H1 (cell line): ENCODE measurements at regions not wholly inside any gene's neighbourhood (a gene's known extent, or its start where the extent isn't known, plus 50 kb on each side); places are given as distances from the start of the nearest gene placed in this dataset.

Experiments
- CTCF ChIA-PET: fragments of 300-600 bp; sonication (Branson Sonifier 250); formaldehyde crosslinking; loops from one replicate; lab custom pipeline; 2021; ENCODE audit not compliant: partially characterized antibody; lab: Charles Lee
- POLR2A ChIA-PET: fragments of 300-600 bp; sonication (Branson Sonifier 250); formaldehyde crosslinking; loops from one replicate; lab custom pipeline; 2021; ENCODE audit warnings: inconsistent platforms; ENCODE audit not compliant: partially characterized antibody; lab: Charles Lee
- DNase-seq, 2 experiments: peaks; one replicate each; pipeline versions ENCODE4 v3.0.0 to v3.0.0-alpha.2; 2010 to 2022; ENCODE audit warnings: low spot score in 2 of 2, low read depth in 1 of 2, mixed read lengths in 1 of 2
- FAIRE-seq: peaks from 2 replicates; lab custom pipeline; 2011; peaks lifted over from hg19 to GRCh38; lab: Jason Lieb, UNC
- H2AFZ ChIP-seq: 2 replicates; pipeline ENCODE4 v1.8.1; 2012; ENCODE audit warnings: low read length, inconsistent platforms
- H2AK5ac ChIP-seq: 2 replicates; pipeline ENCODE4 v1.6.1; 2013; ENCODE audit warnings: low read depth, low read length
- H2BK120ac ChIP-seq: replicated peaks from 2 replicates; pipeline ENCODE3; 2013; ENCODE audit warnings: low read depth, low read length, inconsistent platforms
- H2BK12ac ChIP-seq: 2 replicates; pipeline ENCODE4 v1.6.1; 2013; ENCODE audit warnings: low read depth, low read length
- H2BK15ac ChIP-seq: 2 replicates; pipeline ENCODE4 v1.6.1; 2013; ENCODE audit warnings: low read length
- H2BK20ac ChIP-seq: 2 replicates; pipeline ENCODE4 v1.6.1; 2013; ENCODE audit warnings: low read length
- H2BK5ac ChIP-seq: 2 replicates; pipeline ENCODE4 v1.6.1; 2013; ENCODE audit warnings: low read depth, low read length
- H3K14ac ChIP-seq: 2 replicates; pipeline ENCODE4 v1.6.1; 2013; ENCODE audit warnings: inconsistent platforms; ENCODE audit not compliant: insufficient read length
- H3K18ac ChIP-seq: 2 replicates; pipeline ENCODE4 v1.6.1; 2013; ENCODE audit warnings: low read length; ENCODE audit errors: extremely low read depth
- H3K23ac ChIP-seq: 2 replicates; pipeline ENCODE4 v1.6.1; 2013; ENCODE audit warnings: inconsistent platforms; ENCODE audit not compliant: insufficient read length
- H3K23me2 ChIP-seq: 2 replicates; pipeline ENCODE4 v1.6.1; 2013; ENCODE audit warnings: low read depth, low read length
- H3K27ac ChIP-seq: 2 replicates; pipeline ENCODE4 v1.6.1; 2011; ENCODE audit warnings: low read depth, low read length, inconsistent platforms
- H3K27me3 ChIP-seq, 4 experiments: replicated peaks in 1 of 4; 1 replicate in 1 of 4; 2 replicates in 3 of 4; pipeline versions ENCODE4 v1.6.1 to v1.8.1; 2011 to 2013; ENCODE audit warnings: low read length in 3 of 4, mild to moderate bottlenecking in 3 of 4, inconsistent platforms in 2 of 4, mixed read lengths in 2 of 4, moderate library complexity in 1 of 4; ENCODE audit not compliant: control insufficient read depth in 3 of 4, insufficient read depth in 3 of 4; ENCODE audit errors: extremely low read depth in 1 of 4
- H3K36me3 ChIP-seq, 4 experiments: 2 replicates each; pipeline versions ENCODE4 v1.6.1 to v1.8.1; 2011 to 2013; ENCODE audit warnings: mild to moderate bottlenecking in 4 of 4, low read length in 3 of 4, moderate library complexity in 2 of 4, control low read depth in 1 of 4, inconsistent platforms in 1 of 4; ENCODE audit not compliant: insufficient read depth in 4 of 4, control insufficient read depth in 2 of 4
- H3K4ac ChIP-seq: replicated peaks from 2 replicates; pipeline ENCODE3; 2013; ENCODE audit warnings: low read length, low read depth, mixed read lengths, inconsistent platforms; ENCODE audit not compliant: insufficient read length
- H3K4me1 ChIP-seq, 4 experiments: replicated peaks in 1 of 4; 1 replicate in 1 of 4; 2 replicates in 3 of 4; pipeline versions ENCODE4 v1.6.1 to v1.8.1; 2011 to 2013; ENCODE audit warnings: low read length in 3 of 4, inconsistent platforms in 2 of 4, mixed read lengths in 1 of 4; ENCODE audit not compliant: insufficient read depth in 4 of 4, control insufficient read depth in 3 of 4
- H3K4me2 ChIP-seq, 2 experiments: 2 replicates each; pipeline versions ENCODE4 v1.6.1 to v1.8.1; 2011 to 2013; ENCODE audit warnings: low read depth in 2 of 2, low read length in 2 of 2, control low read depth in 1 of 2, inconsistent platforms in 1 of 2, mild to moderate bottlenecking in 1 of 2; ENCODE audit not compliant: insufficient read depth in 1 of 2
- H3K4me3 ChIP-seq, 4 experiments: fragments of 200-600, 300-600 bp in 1 of 4; sonication (generic), shearing (Covaris generic), sonication (Bioruptor Twin) in 1 of 4; 2 replicates each; pipeline versions ENCODE4 v1.5.1 to v1.8.1; 2011 to 2016; ENCODE audit warnings: low read length in 4 of 4, low read depth in 3 of 4, control low read depth in 2 of 4, inconsistent platforms in 2 of 4, mild to moderate bottlenecking in 2 of 4, mixed read lengths in 1 of 4, moderate library complexity in 1 of 4; ENCODE audit not compliant: insufficient read depth in 2 of 4; ENCODE audit errors: extremely low read depth in 1 of 4
- H3K56ac ChIP-seq: replicated peaks from 2 replicates; pipeline ENCODE3; 2013; ENCODE audit warnings: low read depth, mild to moderate bottlenecking, mixed read lengths, low read length, inconsistent platforms; ENCODE audit not compliant: insufficient read length
- H3K79me1 ChIP-seq: 2 replicates; pipeline ENCODE4 v1.6.1; 2013; ENCODE audit warnings: low read depth, low read length, control low read depth
- H3K79me2 ChIP-seq, 2 experiments: 2 replicates each; pipeline versions ENCODE4 v1.6.1 to v1.8.1; 2012 to 2013; ENCODE audit warnings: low read length in 2 of 2, mild to moderate bottlenecking in 2 of 2, inconsistent platforms in 1 of 2; ENCODE audit not compliant: insufficient read depth in 2 of 2, control insufficient read depth in 1 of 2
- H3K9ac ChIP-seq, 4 experiments: replicated peaks in 1 of 4; 1 replicate in 1 of 4; 2 replicates in 3 of 4; pipeline versions ENCODE4 v1.6.1 to v1.8.1; 2011 to 2013; ENCODE audit warnings: low read depth in 3 of 4, low read length in 3 of 4, control low read depth in 2 of 4, mild to moderate bottlenecking in 2 of 4, moderate library complexity in 2 of 4, inconsistent platforms in 1 of 4; ENCODE audit errors: extremely low read depth in 1 of 4
- H3K9me3 ChIP-seq, 2 experiments: 2 replicates each; pipeline versions ENCODE4 v1.6.1 to v1.8.1; 2012 to 2013; ENCODE audit warnings: mild to moderate bottlenecking in 2 of 2, moderate library complexity in 2 of 2, control low read depth in 1 of 2, inconsistent platforms in 1 of 2, low read depth in 1 of 2, low read length in 1 of 2, mixed read lengths in 1 of 2; ENCODE audit not compliant: insufficient read depth in 2 of 2
- H4K20me1 ChIP-seq, 2 experiments: replicated peaks in 1 of 2; 2 replicates each; pipeline versions ENCODE3 to v1.8.1; 2011 to 2013; ENCODE audit warnings: inconsistent platforms in 2 of 2, low read length in 2 of 2, mild to moderate bottlenecking in 1 of 2; ENCODE audit not compliant: insufficient read depth in 2 of 2, control insufficient read depth in 1 of 2
- H4K5ac ChIP-seq: 2 replicates; pipeline ENCODE4 v1.6.1; 2013; ENCODE audit warnings: low read length, low read depth, mixed read lengths, inconsistent platforms; ENCODE audit not compliant: insufficient read length
- H4K8ac ChIP-seq: 2 replicates; pipeline ENCODE4 v1.8.0; 2013; ENCODE audit warnings: mild to moderate bottlenecking, moderate library complexity, low read length, inconsistent platforms; ENCODE audit not compliant: insufficient read depth; ENCODE audit errors: extremely low read depth
- H4K91ac ChIP-seq: replicated peaks from 2 replicates; pipeline ENCODE3; 2013; ENCODE audit warnings: low read length, mixed read lengths, inconsistent platforms; ENCODE audit not compliant: insufficient read length
- BACH1 ChIP-seq: IDR thresholded peaks from 2 replicates; pipeline ENCODE4 v1.6.1; 2012; ENCODE audit warnings: low read length, improper control_type of control experiment
- CBX5 ChIP-seq: fragments of 300-800, 300-1000 bp; sonication (generic); IDR thresholded peaks from 2 replicates; pipeline ENCODE4 v1.7.1; 2016; ENCODE audit warnings: antibody characterized with exemption, low read length, low read depth
- CREB1 ChIP-seq: IDR thresholded peaks from 2 replicates; pipeline ENCODE4 v1.6.1; 2012; ENCODE audit warnings: inconsistent platforms
- GABPA ChIP-seq: IDR thresholded peaks from 2 replicates; pipeline ENCODE4 v1.6.1; 2011; ENCODE audit warnings: mild to moderate bottlenecking, low read length, moderate library complexity, borderline replicate concordance; ENCODE audit not compliant: insufficient read depth
- JUN ChIP-seq: IDR thresholded peaks from 2 replicates; pipeline ENCODE4 v1.6.1; 2011; ENCODE audit warnings: low read depth, mild to moderate bottlenecking, improper control_type of control experiment, low read length
- NRF1 ChIP-seq: IDR thresholded peaks from 2 replicates; pipeline ENCODE4 v1.6.1; 2011; ENCODE audit warnings: mild to moderate bottlenecking, low read depth, low read length, improper control_type of control experiment
- WGBS, 2 experiments: shearing (Covaris generic) in 1 of 2; methylation state at CpG; one replicate each; pipeline versions ENCODE4 v1.1.6 to v1.1.7; 2013 to 2015; ENCODE audit warnings: low lambda C conversion rate in 2 of 2, mixed read lengths in 2 of 2, inconsistent platforms in 1 of 2, low coverage in 1 of 2, missing lambda C conversion rate in 1 of 2; ENCODE audit not compliant: insufficient replicate concordance in 2 of 2, insufficient coverage in 1 of 2, insufficient read length in 1 of 2; ENCODE audit errors: extremely low coverage in 1 of 2, missing lambda C conversion rate in 1 of 2; 5-methylcytosine and 5-hydroxymethylcytosine counted together
- TF ChIP-seq, protein P1 (sequence below): IDR thresholded peaks from 2 replicates; pipeline ENCODE4 v1.6.1; 2011; ENCODE audit warnings: low read depth, mild to moderate bottlenecking, low read length; ENCODE audit not compliant: insufficient read depth

DNA sequence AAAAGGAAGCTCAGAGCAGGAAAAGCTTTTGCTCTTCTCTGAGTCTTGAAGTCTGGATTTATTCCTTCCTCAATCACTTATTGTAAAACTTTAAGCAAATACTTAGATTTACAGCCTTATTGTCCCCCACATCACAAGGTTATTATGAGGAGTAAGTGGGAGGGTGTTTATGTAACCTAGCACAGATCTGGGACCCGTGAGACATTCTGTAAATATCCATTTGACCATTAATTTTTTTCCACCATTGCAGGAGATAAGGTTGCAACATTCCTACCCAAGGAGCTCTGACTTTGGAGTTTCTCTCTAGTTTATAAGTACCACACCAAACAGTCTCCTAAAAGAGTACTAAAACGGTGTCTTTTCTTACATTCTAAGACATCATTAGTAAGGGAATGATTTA, 52.1 kb upstream of the CTIF start:
- Histone ChIP-seq H4K20me1 (no peaks in the 10 kb centered on the region), H3K4me1 (no peaks in the 10 kb centered on the region), H3K23ac (no peak overlapping the region), H3K23me2 (no peaks in the 10 kb centered on the region), H3K36me3 (no peaks in the 10 kb centered on the region), H3K79me1 (no peaks in the 10 kb centered on the region), H3K9me3 (peaks cover 0 to 2% of the 10 kb centered on the region in 2 experiments; a peak in 1 of 4 replicates), H3K14ac (no peak overlapping the region), H4K5ac (no peak overlapping the region), H2BK15ac (no peak overlapping the region), H3K4ac (no peak overlapping the region), H2BK12ac (no peak overlapping the region), H3K18ac (no peak overlapping the region), H3K27ac (no peak overlapping the region), H2BK120ac (no peak overlapping the region), H3K56ac (no peak overlapping the region), H2AK5ac (no peak overlapping the region), H4K91ac (no peak overlapping the region), H2BK5ac (no peak overlapping the region), H3K27me3 (no peaks in the 10 kb centered on the region), H3K9ac (no peak overlapping the region), H3K4me3 (no peak overlapping the region), H2BK20ac (no peak overlapping the region), H4K8ac (no peak overlapping the region), H3K4me2 (no peak overlapping the region), H3K79me2 (no peaks in the 10 kb centered on the region), H2AFZ (no peak overlapping the region)
- FAIRE-seq = no peak
- ChIA-PET POLR2A (no interaction called here), CTCF (interaction anchor here (0.6 to 6.1 kb wide), 12 partner anchors 11 to 182 kb away, joined by 3 to 33 read pairs (median 4); no protein-coding TSS in a partner anchor)
- DNase-seq = no peak
- 83% methylated on average over 2 of the region's 2 CpGs; no CpG with 5 or more reads in 1 of the 2 experiments for WGBS, 2 experiments
- TF ChIP-seq JUN (no peak), NRF1 (no peak), CBX5 (no peak), BACH1 (no peak), CREB1 (no peak), GABPA (no peak)
- TF ChIP-seq, protein P1, sequence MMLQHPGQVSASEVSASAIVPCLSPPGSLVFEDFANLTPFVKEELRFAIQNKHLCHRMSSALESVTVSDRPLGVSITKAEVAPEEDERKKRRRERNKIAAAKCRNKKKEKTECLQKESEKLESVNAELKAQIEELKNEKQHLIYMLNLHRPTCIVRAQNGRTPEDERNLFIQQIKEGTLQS = no peak
